Fibroblast of skin of back (primary cell): ENCODE measurements at regions not wholly inside any gene's neighbourhood (a gene's known extent, or its start where the extent isn't known, plus 50 kb on each side); places are given as distances from the start of the nearest gene placed in this dataset.
A peak's percentile ranks its signal among the peaks of the same experiment; 100 is the strongest.

Experiments
- DNase-seq: peaks from one replicate; pipeline ENCODE4 v3.0.0-alpha.2; 2013

DNA sequence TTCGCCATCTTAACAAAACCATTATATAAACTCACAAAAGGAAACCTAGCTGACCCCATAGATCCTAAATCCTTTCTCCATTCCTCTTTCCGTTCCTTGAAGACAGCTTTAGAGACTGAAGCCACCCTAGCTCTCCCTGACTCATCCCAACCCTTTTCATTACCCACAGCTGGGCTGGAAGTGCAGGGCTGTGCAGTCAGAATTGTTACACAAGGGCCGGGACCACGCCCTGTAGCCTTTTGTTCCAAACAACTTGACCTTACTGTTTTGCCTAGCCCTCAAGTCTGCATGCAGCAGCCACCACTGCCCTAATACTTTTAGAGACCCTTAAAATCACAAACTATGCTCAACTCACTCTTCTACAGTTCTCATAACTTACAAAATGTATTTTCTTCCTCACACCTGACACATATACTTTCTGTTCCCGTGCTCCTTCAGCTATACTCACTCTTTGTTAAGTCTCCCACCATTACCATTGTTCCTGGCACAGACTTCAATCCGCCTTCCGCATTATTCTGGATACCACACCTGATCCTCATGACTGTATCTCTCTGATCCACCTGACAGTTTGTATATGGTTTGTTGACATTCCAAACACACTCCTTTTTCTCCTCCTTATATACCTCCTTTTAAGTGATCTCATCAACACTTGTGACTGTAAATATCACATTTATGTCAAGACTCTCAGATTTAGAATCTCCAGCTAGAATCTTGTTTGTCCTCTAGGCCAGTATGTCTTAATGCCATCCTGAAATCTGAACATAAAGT lies 208.7 kb downstream of the KITLG start:
- no peak for DNase-seq

DNA sequence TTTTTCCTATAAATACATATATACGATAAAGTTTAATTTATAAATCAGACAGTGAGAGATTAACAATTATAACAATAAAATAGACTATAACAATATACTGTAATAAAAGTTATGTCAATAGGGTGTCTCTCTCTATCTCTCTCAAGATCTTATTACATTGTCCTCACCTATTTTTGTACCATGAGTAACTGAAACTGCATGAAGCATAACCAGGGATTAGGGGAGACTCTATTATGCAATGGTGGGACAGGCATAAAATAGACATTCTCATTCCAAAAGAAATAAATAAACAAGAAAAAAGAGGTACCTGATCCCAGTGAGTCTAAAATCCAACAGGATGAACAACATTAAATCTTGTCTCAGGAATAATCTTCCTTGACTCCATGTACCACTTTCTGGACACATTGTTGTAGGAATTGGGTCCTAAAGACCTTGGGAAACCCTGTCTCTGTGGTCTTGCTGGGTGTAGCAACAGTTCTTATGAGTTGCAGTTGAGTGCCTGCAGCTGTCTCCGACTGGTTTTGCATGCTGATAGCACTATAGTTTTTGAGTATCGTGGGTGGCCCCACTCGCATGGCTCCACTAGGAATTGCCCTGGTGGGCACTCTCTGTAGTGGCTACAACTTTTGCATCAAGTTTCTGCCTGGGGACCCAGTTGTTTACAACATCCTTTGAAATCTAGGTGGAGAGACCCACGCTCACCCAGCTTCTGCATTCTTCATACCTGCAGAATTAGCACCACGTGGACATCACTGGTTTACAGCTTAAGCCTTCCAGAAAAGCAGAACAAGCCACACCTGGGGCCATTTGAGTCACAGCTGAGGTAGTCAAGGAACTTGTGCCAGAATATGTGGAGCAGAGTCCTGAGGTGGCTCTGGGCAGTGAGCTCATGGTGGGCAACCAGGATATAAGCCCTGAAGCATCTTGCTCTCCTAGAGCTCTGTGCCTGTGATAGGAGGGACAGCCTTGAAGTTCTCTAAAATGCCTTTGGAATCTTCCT lies 204.7 kb downstream of the KITLG start:
- no peak for DNase-seq

DNA sequence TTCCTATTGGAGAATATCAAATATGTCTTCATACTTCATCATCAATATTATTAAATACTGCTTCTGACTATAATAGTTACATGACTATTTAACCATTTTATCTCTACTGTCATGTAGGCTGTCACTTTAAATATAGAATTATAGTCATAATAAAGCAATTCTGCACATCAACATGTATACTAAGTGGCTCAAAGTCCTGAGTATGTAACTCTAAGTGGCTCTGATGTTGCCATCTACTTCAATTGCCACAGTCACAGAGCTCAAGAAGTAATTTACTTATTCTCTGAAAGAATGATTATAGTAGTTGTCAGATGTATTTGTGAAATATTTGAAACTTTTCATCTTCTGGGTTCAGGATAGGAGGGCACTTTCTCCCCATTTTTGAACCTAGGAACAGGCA lies 202.3 kb downstream of the KITLG start:
- DNase-seq: no peak

DNA sequence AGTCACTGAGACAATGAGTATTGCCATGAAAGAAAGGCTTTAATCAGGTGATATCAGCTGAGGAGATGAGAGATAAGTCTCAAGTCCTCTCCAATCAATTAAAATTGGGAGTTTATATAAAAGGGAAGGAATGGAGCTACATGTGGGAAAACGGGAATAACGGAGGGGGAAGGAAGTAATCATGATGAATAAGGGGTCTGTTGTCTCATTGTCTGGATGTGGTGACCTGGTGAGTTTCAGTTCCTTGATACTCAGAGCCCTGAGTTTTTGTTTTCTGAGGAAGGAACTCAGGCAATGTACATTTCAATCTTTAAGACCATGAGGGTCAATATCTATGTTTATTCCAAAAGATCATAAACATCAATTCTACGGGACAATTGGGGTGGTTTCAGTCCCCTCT lies 198.8 kb downstream of the KITLG start:
- DNase-seq: no peak

DNA sequence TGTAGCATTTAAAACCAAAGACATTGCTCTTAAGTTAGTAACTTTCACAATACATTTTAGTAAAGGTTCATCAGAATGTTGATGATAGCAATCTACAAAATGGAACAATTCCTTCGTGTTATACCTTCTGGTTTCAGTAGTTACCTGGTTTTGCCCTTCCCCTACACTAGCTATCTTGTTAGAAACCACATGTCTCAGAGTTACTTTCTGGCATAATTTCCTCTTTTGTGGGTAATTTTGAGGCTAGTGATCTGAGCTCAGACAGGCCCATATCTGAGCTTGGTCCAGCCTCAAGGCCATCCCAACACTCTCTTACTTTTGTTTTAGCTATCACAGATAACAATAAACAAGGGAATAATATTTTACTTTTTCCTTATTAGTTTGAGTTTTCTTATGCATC lies 196.9 kb downstream of the KITLG start:
- no peak for DNase-seq

DNA sequence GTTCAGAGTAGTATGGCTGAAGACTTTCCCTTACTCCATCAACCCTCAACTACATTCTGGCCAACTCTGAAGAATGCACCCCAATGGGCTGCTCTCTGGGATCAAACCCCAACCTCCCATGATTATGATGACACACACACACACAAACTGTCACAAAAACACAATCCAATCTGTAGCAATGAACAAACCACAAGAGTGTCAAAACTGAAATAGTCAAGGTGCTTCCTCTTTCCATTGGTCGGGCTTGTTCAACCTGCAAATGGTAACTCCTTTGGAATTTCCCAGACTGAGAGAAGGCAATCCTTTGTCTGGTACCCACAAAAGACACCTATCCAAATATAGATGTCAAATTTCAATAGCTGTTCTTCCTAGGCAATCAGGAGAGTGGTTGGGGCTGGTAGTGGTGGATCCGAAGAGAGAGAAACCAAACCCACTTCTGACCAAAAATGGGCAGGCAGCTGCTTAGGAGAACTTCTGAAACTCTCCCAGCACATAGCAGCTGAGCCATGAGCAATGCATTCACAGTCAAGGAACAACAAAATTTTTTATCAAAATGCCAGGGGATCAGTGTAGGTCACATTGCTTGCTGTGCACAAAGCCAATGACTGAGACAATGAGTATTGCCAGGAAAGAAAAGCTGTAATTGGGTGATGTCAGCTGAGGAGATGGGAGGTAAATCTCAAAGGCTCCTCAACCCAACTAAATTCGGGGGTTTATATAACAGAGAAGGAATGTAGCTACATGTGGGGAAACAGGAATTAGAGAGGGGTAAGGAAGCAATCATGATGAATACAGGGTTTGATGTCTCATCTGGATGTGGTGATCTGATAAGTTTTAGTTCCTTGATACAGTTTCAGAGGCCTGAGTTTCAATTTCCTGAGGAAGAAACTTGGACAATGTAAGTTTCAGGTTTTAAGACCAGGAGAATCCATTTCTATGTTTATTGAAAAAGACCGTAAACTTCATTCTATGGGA lies 191.4 kb downstream of the KITLG start:
- peak; percentile 72 for DNase-seq

DNA sequence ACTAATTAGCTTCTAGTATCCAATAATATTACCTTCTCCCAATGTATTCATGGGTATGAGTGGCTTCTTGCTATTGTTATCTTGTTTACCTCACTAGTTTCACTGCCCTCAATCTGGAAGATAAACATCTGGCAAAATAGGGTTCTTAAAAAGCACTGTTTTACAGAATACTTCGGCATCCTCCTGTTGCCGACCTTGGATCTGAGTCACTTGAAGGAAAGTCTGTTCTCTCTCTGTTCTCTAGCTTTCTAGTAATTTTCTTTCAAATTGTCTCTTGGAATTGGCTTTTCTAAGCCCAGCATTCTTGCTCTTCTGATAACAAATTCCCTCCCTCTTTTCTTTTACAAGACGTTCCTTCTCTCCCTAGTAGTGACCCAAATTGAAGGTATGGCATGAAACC lies 189.5 kb downstream of the KITLG start:
- DNase-seq: no peak

DNA sequence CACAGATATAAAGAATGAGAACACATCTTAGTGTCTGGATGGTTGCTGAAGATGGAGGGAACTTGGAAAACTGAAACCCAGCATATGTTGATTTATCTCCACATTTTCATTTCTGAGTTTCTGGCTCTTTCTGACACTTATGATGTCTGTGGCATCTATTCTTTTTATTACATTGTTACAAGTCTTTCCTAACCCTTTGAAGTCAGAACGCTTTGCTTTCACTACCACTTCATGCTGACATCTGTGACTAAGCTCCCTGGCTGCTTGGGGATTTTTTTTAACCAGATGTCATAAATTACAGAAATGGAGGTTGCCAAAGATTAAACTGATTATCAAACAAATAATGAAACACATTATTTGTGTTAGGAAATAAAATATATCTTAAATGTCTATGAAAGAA lies 188.7 kb downstream of the KITLG start:
- DNase-seq: peak; percentile 89

DNA sequence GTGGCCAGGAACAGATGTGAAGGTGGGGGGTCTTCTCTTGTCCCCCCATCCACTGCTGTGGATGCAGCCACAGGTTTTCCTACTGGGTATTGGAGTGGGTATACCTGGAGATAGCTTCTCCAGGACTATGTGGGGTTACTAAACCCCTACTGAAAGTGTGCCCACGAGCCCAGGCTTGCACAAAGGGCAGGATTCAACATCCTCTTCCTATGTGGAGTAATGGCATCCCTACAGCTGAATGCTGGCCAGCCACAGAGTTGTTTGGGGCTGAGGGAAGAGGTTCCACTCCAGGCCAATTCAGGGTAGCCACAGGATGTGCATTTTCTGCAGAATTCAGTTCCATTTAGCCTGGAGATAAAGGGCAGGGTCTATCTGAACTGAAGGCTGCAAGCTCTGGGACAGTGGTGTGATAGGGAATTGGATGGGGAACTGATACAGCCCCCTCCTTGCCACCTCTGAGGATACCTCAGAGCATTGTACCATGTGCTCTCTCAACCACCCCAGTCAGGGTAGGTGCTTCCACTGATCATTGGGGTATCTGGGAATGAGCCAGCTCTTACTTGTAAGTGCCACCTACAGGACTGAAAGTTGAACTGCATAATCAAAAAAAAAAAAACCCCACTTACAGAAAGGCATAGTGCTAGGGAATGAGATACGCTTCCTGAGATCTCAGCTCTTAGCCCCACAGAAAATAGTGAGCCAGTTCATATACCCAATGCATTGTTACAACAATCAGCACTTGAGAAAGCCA lies 187.1 kb downstream of the KITLG start:
- DNase-seq: peak; percentile 28

DNA sequence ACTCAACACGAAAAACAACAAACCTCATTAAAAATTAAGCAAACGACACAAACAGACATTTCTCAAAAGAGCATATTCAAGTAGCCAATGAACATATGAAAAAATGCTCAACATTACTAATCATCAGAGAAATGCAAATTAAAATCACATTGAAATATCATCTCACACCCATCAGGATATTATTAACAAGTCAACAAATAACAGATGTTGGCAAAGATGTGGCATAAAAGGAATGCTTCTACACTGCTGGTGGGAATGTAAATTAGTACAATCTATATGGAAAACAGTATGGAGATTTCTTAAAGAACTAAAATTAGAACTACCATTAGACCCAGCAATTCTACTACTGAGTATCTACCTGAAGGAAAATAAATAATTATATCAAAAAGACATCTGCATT lies 182.2 kb downstream of the KITLG start:
- no peak for DNase-seq

DNA sequence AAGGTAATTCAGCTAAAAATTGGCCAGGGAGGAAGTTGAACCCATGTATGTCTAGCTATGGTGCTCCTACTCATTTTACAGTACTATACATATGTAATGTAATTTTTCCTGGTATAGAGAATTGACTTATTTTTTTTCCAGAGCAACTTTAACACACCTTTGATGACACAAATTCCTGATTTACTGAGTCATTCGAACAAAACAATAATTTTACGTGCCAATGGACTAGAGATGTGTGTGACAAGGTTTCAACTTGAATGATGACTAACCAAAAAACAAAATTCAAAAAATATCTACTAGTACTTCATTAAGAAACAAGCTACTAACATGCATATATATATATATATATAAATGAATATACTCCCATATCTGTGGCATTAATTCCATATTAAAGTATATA lies 180.5 kb downstream of the KITLG start:
- no peak for DNase-seq

DNA sequence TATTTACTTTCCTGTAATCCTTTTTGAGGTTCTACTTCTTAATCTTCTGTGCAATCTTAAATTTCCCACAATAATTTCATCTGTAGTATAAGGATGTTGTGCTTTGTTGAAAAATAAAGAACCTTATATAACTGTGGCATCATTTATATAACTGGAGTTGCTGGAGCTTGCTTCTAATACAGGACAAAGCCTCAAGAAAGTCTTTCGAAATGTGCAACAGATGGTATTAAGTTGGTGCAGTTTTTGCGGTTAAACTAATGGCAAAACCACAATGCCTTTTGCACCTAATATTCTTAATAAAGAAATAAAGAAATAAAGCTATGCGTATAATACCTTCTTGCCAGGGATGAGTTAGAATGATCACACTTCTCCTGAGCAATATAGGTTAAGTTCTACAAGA lies 180.0 kb downstream of the KITLG start:
- DNase-seq: no peak

DNA sequence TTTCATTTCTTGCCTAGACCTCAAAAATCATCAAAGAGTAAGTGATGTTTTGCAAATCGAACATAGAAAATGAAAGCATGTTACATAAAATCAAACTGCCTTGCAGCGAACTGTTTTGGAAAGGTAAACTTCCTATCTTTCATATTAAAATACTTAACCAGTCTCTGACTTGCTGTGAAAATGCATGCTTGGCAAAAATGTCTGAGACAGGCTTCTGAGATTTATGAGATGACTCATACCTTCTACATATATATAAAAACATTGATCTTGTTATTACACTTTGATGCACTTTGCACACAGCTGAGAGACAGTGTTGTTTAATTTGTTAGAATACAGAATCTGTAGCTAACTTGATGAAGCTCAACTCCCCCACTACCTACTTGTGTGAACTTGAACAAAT lies 179.1 kb downstream of the KITLG start:
- DNase-seq: peak; percentile 70

DNA sequence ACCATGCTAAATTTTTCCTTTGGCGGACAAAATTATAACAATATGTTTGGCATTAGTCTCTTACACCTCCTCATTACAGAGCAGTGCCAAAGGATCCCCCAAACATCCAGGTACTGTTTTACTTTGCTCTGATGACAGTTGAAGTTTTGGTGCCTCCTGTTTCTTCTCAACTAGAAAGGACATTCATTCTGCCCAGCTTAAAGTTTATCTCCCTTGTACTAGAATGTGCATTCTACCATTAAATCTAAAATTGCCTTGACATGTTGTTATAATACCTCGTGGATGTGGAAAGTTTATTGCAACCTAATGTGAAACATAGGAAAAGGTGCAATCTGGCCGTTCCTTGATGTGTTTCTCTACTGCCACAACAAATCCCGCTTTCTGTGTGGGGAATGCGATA lies 173.4 kb downstream of the KITLG start:
- DNase-seq: no peak

DNA sequence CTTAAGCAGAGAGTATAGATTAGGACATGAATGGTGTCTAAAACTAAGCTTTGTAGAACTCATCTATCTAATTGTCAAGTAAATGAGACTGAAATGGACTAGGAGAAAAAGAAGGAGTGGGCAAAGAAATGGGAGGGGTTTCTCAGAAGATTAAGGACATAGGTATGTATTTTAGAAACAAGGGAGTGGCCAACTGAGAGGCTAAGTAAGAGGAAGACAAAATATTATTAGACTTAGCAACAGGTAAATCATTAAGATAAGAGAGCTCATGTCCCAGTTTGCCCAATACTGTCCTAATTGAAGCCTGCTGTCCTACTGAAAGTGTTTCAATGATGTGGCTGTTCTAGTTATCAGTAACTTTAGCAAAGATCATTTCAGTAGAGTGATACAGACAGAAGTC lies 171.4 kb downstream of the KITLG start:
- no peak for DNase-seq

DNA sequence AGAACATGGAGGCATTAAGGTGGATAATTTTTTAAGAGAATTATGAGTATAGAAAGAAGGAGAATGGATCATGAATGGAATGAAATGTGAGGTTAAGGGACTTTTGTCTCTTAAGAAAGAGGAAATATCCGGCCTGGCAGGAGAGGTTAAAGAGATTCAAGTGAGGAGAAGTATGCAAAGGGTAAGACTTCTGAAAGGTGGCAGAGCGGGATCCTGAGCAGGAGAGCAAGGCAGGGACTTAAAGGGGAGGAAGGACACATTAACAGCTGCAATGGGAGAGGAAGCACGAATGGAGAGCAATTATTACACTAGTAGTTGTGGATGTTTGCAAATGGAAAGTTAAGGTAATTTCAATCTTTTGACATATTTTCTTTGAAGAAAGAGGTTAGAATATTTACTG lies 171.0 kb downstream of the KITLG start:
- DNase-seq: no peak

DNA sequence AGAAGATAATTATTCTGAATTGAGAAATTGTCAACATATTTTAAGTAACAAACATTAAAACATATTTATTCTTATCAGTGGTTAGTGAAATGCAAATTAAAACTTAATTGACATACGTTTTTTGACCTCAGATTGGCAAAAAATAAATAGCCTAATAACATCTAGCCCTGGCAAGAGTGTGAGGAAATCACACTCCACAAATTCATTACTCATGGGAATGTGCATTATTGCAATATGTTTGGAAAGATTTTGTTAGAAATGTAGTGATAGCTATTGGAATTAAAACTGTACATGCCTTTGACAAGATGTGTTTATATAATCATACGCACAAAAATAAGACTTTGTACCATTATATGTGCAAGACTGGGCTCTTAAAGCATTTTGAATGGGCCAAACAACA lies 168.6 kb downstream of the KITLG start:
- DNase-seq: no peak

DNA sequence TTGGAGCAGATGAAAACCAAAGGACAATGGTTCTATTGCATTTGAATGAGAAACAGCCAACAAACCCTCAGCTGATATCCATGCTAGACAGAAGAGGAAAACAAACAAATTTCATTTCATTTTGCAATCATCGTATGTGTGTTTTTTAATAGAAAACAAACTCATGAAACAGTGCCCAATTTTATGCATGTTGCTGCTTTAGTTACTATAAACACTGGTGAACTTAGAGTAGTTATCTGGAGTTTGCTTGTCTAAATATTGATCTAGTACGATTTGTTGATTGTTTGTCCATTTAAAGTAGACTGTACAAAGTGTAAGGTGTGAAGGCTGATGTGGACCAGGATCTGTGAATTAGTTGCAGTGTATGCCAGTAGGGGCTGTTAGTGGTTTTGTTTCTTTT lies 166.6 kb downstream of the KITLG start:
- DNase-seq: no peak

DNA sequence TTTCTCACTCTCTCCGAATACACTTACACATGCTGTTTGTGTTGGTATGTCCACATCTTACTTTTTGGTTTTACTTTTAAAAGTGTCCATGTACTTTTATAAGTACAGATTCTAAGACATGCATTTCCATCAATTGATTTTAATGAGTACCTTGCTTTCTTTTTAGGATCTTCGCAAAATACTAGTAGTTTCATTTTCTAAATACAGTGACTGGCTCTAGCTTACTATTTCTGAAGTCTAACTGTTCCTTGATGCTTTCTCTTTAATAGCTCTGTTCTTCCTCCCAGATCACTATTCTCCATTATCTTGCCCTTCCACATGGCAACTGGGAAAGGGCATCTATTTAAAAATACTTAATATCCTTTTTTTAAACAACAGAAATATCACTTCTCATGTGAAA lies 164.1 kb downstream of the KITLG start:
- DNase-seq: no peak

DNA sequence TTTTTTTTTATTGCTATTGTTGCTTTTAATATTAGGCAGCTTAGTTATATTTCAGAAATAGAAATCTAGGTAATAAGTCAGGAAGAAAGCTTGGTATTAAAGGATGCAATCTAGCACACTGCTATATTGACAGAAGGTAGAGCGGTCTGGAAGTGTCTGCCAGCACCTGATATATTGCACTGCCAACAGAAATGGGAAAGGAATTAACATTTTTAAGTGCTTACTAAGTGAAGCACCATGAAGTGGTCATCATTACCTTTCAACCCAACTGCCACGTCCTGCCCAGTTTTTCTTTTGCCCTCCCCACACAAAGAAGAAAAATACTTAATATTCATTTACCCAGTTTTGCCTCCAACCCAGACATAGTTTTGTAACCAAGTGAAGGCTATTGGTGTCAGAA lies 163.5 kb downstream of the KITLG start:
- DNase-seq: no peak

DNA sequence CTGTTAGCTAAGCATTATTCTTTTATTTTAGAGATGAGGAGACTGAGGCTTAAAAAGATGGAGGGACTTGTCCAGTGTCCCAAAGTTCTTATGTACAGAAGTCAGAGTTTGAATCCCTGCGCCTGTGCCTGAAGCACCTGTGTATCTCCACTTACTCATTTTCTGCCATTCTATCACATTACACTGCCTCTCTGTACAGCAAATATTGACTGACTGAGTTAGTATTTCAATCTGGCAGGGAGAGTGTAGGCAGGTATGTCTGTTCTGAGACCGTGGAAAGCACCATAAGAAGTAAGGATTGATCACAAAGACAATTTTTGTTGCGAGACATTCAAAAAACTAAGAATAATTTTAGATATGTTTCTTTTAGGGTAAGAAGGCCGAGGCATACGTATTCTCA lies 162.7 kb downstream of the KITLG start:
- no peak for DNase-seq
